IMR-90 (cell line): ENCODE measurements at regions not wholly inside any gene's neighbourhood (a gene's known extent, or its start where the extent isn't known, plus 50 kb on each side); places are given as distances from the start of the nearest gene placed in this dataset.

ENCODE experiments used
- ATAC-seq: fragments of 200-7000 bp; cut with Tn5 transposase; 2 replicates; pipeline ENCODE4 v1.9.1; 2020; ENCODE audit warnings: low read depth, mild to moderate bottlenecking, moderate library complexity
- BruUV-seq: library from RNA; stranded (reverse); fragments of 400-500 nt; replicated peaks from 2 replicates; lab custom pipeline; 2021; lab: Mats Ljungman, UMichigan
- CTCF ChIA-PET: fragments of 300-600 bp; formaldehyde crosslinking; extraction: SDS; loops from one replicate; lab custom pipeline; 2021; ENCODE audit warnings: antibody characterized with exemption; lab: Yijun Ruan, JAX
- POLR2A ChIA-PET: fragments of 300-600 bp; sonication (Branson Sonifier 250); formaldehyde crosslinking; loops from one replicate; lab custom pipeline; 2022; ENCODE audit warnings: antibody characterized with exemption; ENCODE audit not compliant: unreplicated experiment; lab: Charles Lee
- DNase-seq: peaks from one replicate; pipeline ENCODE4 v3.0.0; 2013
- H2AFZ ChIP-seq: replicated peaks from 2 replicates; pipeline ENCODE3; 2013; ENCODE audit warnings: low read length, mild to moderate bottlenecking; ENCODE audit not compliant: poor library complexity
- H2AK5ac ChIP-seq: 2 replicates; pipeline ENCODE4 v1.6.1; 2013; ENCODE audit warnings: low read depth, low read length, inconsistent platforms
- H2AK9ac ChIP-seq: replicated peaks from 2 replicates; pipeline ENCODE3; 2013; ENCODE audit warnings: mild to moderate bottlenecking, low read depth, low read length, moderate library complexity; ENCODE audit not compliant: poor library complexity
- H2BK120ac ChIP-seq: 2 replicates; pipeline ENCODE4 v1.6.1; 2013; ENCODE audit warnings: low read depth, low read length, inconsistent platforms
- H2BK15ac ChIP-seq: 3 replicates; pipeline ENCODE4 v1.6.1; 2013; ENCODE audit warnings: low read depth, low read length, inconsistent platforms
- H2BK20ac ChIP-seq: 2 replicates; pipeline ENCODE4 v1.6.1; 2013; ENCODE audit warnings: low read depth, mild to moderate bottlenecking, inconsistent platforms, low read length, moderate library complexity
- H2BK5ac ChIP-seq: 2 replicates; pipeline ENCODE4 v1.6.1; 2013; ENCODE audit warnings: mild to moderate bottlenecking, low read depth, low read length, inconsistent platforms; ENCODE audit not compliant: poor library complexity, severe bottlenecking
- H3K14ac ChIP-seq: replicated peaks from 2 replicates; pipeline ENCODE4 v1.6.1; 2013; ENCODE audit warnings: low read depth, low read length, inconsistent platforms
- H3K18ac ChIP-seq: 2 replicates; pipeline ENCODE4 v1.6.1; 2013; ENCODE audit warnings: low read depth, low read length, control low read depth
- H3K23ac ChIP-seq: 2 replicates; pipeline ENCODE4 v1.6.1; 2013; ENCODE audit warnings: low read depth, low read length, inconsistent platforms
- H3K27ac ChIP-seq: 2 replicates; pipeline ENCODE4 v1.5.1; 2013; ENCODE audit warnings: mild to moderate bottlenecking, control low read depth, low read length; ENCODE audit not compliant: insufficient read depth
- H3K27me3 ChIP-seq: 2 replicates; pipeline ENCODE4 v1.6.1; 2013; ENCODE audit warnings: low read length; ENCODE audit not compliant: control insufficient read depth, insufficient read depth
- H3K36me3 ChIP-seq: 2 replicates; pipeline ENCODE4 v1.6.1; 2013; ENCODE audit warnings: low read length, mixed read lengths; ENCODE audit not compliant: control insufficient read depth, insufficient read depth
- H3K4ac ChIP-seq: 2 replicates; pipeline ENCODE4 v1.6.1; 2013; ENCODE audit warnings: low read depth, low read length, inconsistent platforms
- H3K4me1 ChIP-seq: 2 replicates; pipeline ENCODE4 v1.6.1; 2013; ENCODE audit warnings: low read length, mixed read lengths; ENCODE audit not compliant: control insufficient read depth, insufficient read depth
- H3K4me2 ChIP-seq: 2 replicates; pipeline ENCODE4 v1.6.1; 2013; ENCODE audit warnings: low read depth, mild to moderate bottlenecking, control low read depth, low read length, moderate library complexity
- H3K4me3 ChIP-seq: 2 replicates; pipeline ENCODE4 v1.5.1; 2013; ENCODE audit warnings: low read depth, mild to moderate bottlenecking, control low read depth, low read length, moderate library complexity; ENCODE audit not compliant: insufficient read depth
- H3K56ac ChIP-seq: 2 replicates; pipeline ENCODE4 v1.6.1; 2013; ENCODE audit warnings: low read length, inconsistent platforms; ENCODE audit not compliant: insufficient read depth; ENCODE audit errors: extremely low read depth
- H3K79me1 ChIP-seq, 2 experiments: 2 replicates each; pipeline ENCODE4 v1.6.1; 2013; ENCODE audit warnings: low read length in 2 of 2, inconsistent platforms in 1 of 2, low read depth in 1 of 2
- H3K9ac ChIP-seq: 2 replicates; pipeline ENCODE4 v1.6.1; 2013; ENCODE audit warnings: low read depth, low read length, control low read depth
- H3K9me1 ChIP-seq: 2 replicates; pipeline ENCODE4 v1.6.1; 2013; ENCODE audit warnings: low read length, inconsistent platforms; ENCODE audit not compliant: insufficient read depth
- H3K9me3 ChIP-seq: 2 replicates; pipeline ENCODE4 v1.6.1; 2013; ENCODE audit warnings: low read length; ENCODE audit not compliant: control insufficient read depth, insufficient read depth
- H4K20me1 ChIP-seq: 2 replicates; pipeline ENCODE4 v1.6.1; 2013; ENCODE audit warnings: low read length, inconsistent platforms; ENCODE audit not compliant: insufficient read depth
- H4K5ac ChIP-seq: 2 replicates; pipeline ENCODE4 v1.6.1; 2013; ENCODE audit warnings: mild to moderate bottlenecking, low read depth, low read length, control low read depth
- H4K8ac ChIP-seq, 2 experiments: 2 replicates each; pipeline ENCODE4 v1.6.1; 2013; ENCODE audit warnings: low read depth in 2 of 2, low read length in 2 of 2, control low read depth in 1 of 2, inconsistent platforms in 1 of 2
- H4K91ac ChIP-seq: 2 replicates; pipeline ENCODE4 v1.6.1; 2013; ENCODE audit warnings: low read depth, low read length, inconsistent platforms; ENCODE audit not compliant: insufficient read depth
- RAD21 ChIP-seq: IDR thresholded peaks from 2 replicates; pipeline ENCODE4 v1.6.1; 2012; ENCODE audit warnings: low read length, improper control_type of control experiment
- SMC3 ChIP-seq: fragments of 150-350 bp; IDR thresholded peaks from 2 replicates; pipeline ENCODE4 v1.6.1; 2016; ENCODE audit warnings: low read depth, mild to moderate bottlenecking, antibody characterized with exemption, low read length, moderate library complexity
- WGBS, 2 experiments: methylation state at CpG; one replicate each; pipeline versions ENCODE4 v1.1.5 to v1.1.7; 2013; ENCODE audit warnings: missing lambda C conversion rate in 2 of 2; ENCODE audit not compliant: insufficient read length in 1 of 2; ENCODE audit errors: extremely low coverage in 2 of 2; 5-methylcytosine and 5-hydroxymethylcytosine counted together
- dilution Hi-C: fragments of 300-500 bp; cut with HindIII; formaldehyde crosslinking; loops from one replicate; pipeline ENCODE4 v1.14.3; 2018; ENCODE audit warnings: low sequenced_read_pairs; ENCODE audit not compliant: unreplicated experiment
- in situ Hi-C: fragments of 300-500 bp; cut with MboI; formaldehyde crosslinking; loops from 3 replicates; pipeline ENCODE4 v1.14.3; 2019; ENCODE audit warnings: low sequenced_read_pairs, inconsistent platforms, mixed read lengths
- intact Hi-C: fragments of 100-400 bp; cut with micrococcal nuclease; formaldehyde crosslinking; loops from 2 replicates; pipeline ENCODE4 v1.10.0; 2022

GRCh38 chr13:95392597-95392996 is 91.3 kb upstream of the ABCC4 start:
- no CpG with 5 or more reads among the region's 3 CpGs for WGBS, 2 experiments
- Histone ChIP-seq H3K9ac (no peak overlapping the region), H3K23ac (no peak overlapping the region), H3K4ac (no peak overlapping the region), H3K27me3 (peaks cover 22% of the 10 kb centered on the region), H3K27ac (no peak overlapping the region), H2AFZ (no peak overlapping the region), H4K91ac (no peak overlapping the region), H3K36me3 (no peaks in the 10 kb centered on the region), H3K4me2 (no peak overlapping the region), H3K4me3 (no peak overlapping the region), H3K4me1 (no peaks in the 10 kb centered on the region; the same call in 1 of the 2 replicates), H2BK20ac (no peak overlapping the region), H2AK9ac (no peak overlapping the region), H3K56ac (no peak overlapping the region), H2BK15ac (no peak overlapping the region), H3K18ac (no peak overlapping the region), H2BK5ac (no peak overlapping the region), H4K5ac (no peak overlapping the region), H4K20me1 (no peaks in the 10 kb centered on the region), H3K9me3 (no peaks in the 10 kb centered on the region), H3K9me1 (no peaks in the 10 kb centered on the region), H2AK5ac (no peak overlapping the region), H3K14ac (no peak overlapping the region), H4K8ac (no peak overlapping the region), H2BK120ac (no peak overlapping the region), H3K79me1 (no peaks in the 10 kb centered on the region)
- dilution Hi-C loops, result no loop called here
- TF ChIP-seq SMC3 (no peak), RAD21 (no peak)
- DNase-seq, result no peak
- ChIA-PET POLR2A (no interaction called here), CTCF (no interaction called here)
- intact Hi-C loops, result no loop called here
- no peak for ATAC-seq
- in situ Hi-C loops, result no loop called here
- BruUV-seq, result no TSS peak
